Liver (tissue), 3 donors: ENCODE measurements at regions not wholly inside any gene's neighbourhood (a gene's known extent, or its start where the extent isn't known, plus 50 kb on each side); places are given as distances from the start of the nearest gene placed in this dataset.

Source experiments
- ATF3 ChIP-seq: IDR thresholded peaks from 2 replicates; pipeline ENCODE4 v1.6.1; 2016; ENCODE audit warnings: antibody characterized with exemption
- CTCF ChIP-seq: fragments of 150-350 bp; IDR thresholded peaks from 2 replicates; pipeline ENCODE4 v1.5.1; 2017; ENCODE audit warnings: improper control_type of control experiment, low read depth, low read length; ENCODE audit not compliant: missing input control
- EGR1 ChIP-seq, 2 donors: IDR thresholded peaks; 2 replicates each; pipeline ENCODE4 v1.6.1; 2016 to 2018; ENCODE audit warnings: antibody characterized with exemption in 2 of 2, low read depth in 2 of 2
- FOXA1 ChIP-seq: IDR thresholded peaks from 2 replicates; pipeline ENCODE4 v1.6.1; 2016; ENCODE audit warnings: antibody characterized with exemption
- GABPA ChIP-seq, 2 donors: IDR thresholded peaks in 1 of 2; conservative IDR thresholded peaks in 1 of 2; 2 replicates each; pipeline ENCODE4 v1.6.1; 2016; ENCODE audit warnings: antibody characterized with exemption in 2 of 2, mild to moderate bottlenecking in 1 of 2, moderate library complexity in 1 of 2
- HNF4G ChIP-seq: IDR thresholded peaks from 2 replicates; pipeline ENCODE4 v1.6.1; 2016; ENCODE audit warnings: antibody characterized with exemption
- JUND ChIP-seq, 2 donors: IDR thresholded peaks; 2 replicates each; pipeline ENCODE4 v1.6.1; 2016; ENCODE audit warnings: antibody characterized with exemption in 2 of 2
- MAX ChIP-seq: IDR thresholded peaks from 2 replicates; pipeline ENCODE4 v1.6.1; 2016; ENCODE audit warnings: antibody characterized with exemption
- RAD21 ChIP-seq, 2 donors: IDR thresholded peaks; 2 replicates each; pipeline ENCODE4 v1.6.1; 2016; ENCODE audit warnings: antibody characterized with exemption in 2 of 2, mild to moderate bottlenecking in 2 of 2
- RXRA ChIP-seq, 2 donors: IDR thresholded peaks; 2 replicates each; pipeline ENCODE4 v1.6.1; 2017 to 2018; ENCODE audit warnings: antibody characterized with exemption in 2 of 2, mild to moderate bottlenecking in 1 of 2
- TAF1 ChIP-seq: conservative IDR thresholded peaks from 2 replicates; pipeline ENCODE4 v1.6.1; 2016; ENCODE audit warnings: antibody characterized with exemption, mild to moderate bottlenecking
- YY1 ChIP-seq: IDR thresholded peaks from 2 replicates; pipeline ENCODE4 v1.6.1; 2016; ENCODE audit warnings: antibody characterized with exemption, mild to moderate bottlenecking
- donor health status: healthy.
- donor health status: healthy.

GRCh38 chr19:31147234-31147633 is 202.0 kb downstream of the TSHZ3 start:
- TF ChIP-seq JUND (IDR thresholded peaks at IDR 0.05) (no peak), GABPA (IDR thresholded peaks at IDR 0.05 in 1 of 2, conservative IDR thresholded peaks at IDR 0.05 in 1 of 2) (no peak), CTCF (no peak), FOXA1 (no peak), MAX (no peak), ATF3 (no peak), TAF1 (no peak), EGR1 (IDR thresholded peaks at IDR 0.05; ENCODE audit: low read depth in 2 of 2) (no peak), HNF4G (no peak), YY1 (no peak), RAD21 (IDR thresholded peaks at IDR 0.05) (no peak), RXRA (IDR thresholded peaks at IDR 0.05) (no peak)
